GM23338 (cell line): ENCODE measurements at regions not wholly inside any gene's neighbourhood (a gene's known extent, or its start where the extent isn't known, plus 50 kb on each side); places are given as distances from the start of the nearest gene placed in this dataset.

ENCODE experiments used
- ATAC-seq: fragments of 200-7000 bp; cut with Tn5 transposase; 3 replicates; pipeline ENCODE4 v1.9.1; 2020
- DNase-seq: peaks from one replicate; pipeline ENCODE4 v3.0.0-alpha.2; 2015; ENCODE audit warnings: low spot score
- H2AFZ ChIP-seq: fragments of 200-600 bp; sonication (generic); 2 replicates; pipeline ENCODE4 v1.8.0; 2016; ENCODE audit warnings: antibody characterized with exemption, mild to moderate bottlenecking, moderate library complexity
- H3F3A ChIP-seq: fragments of 200-600 bp; sonication (generic); replicated peaks from 2 replicates; pipeline ENCODE4 v1.8.0; 2017; ENCODE audit warnings: antibody characterized with exemption, mixed run types, low read depth
- H3K27ac ChIP-seq: fragments of 200-600 bp; sonication (generic); 2 replicates; pipeline ENCODE4 v1.6.1; 2016; ENCODE audit warnings: low read depth
- H3K27me3 ChIP-seq: fragments of 200-600 bp; sonication (generic); 2 replicates; pipeline ENCODE4 v1.8.0; 2016; ENCODE audit warnings: mild to moderate bottlenecking, mixed run types, moderate library complexity; ENCODE audit not compliant: insufficient read depth
- H3K36me3 ChIP-seq: fragments of 200-600 bp; sonication (generic); 2 replicates; pipeline ENCODE4 v1.8.0; 2016; ENCODE audit warnings: mild to moderate bottlenecking; ENCODE audit not compliant: insufficient read depth
- H3K4me1 ChIP-seq: fragments of 200-600 bp; sonication (generic); 2 replicates; pipeline ENCODE4 v1.8.0; 2016; ENCODE audit warnings: mild to moderate bottlenecking, moderate library complexity; ENCODE audit not compliant: insufficient read depth
- H3K4me2 ChIP-seq: fragments of 200-600 bp; sonication (generic); 2 replicates; pipeline ENCODE4 v1.7.1; 2017; ENCODE audit warnings: mixed run types
- H3K4me3 ChIP-seq: fragments of 200-600 bp; sonication (generic); 2 replicates; pipeline ENCODE4 v1.6.1; 2016; ENCODE audit warnings: mixed run types
- H3K79me2 ChIP-seq: fragments of 200-600 bp; sonication (generic); replicated peaks from 2 replicates; pipeline ENCODE4 v1.8.0; 2017; ENCODE audit warnings: mild to moderate bottlenecking; ENCODE audit not compliant: insufficient read depth
- H3K9me2 ChIP-seq: fragments of 200-600 bp; sonication (generic); 2 replicates; pipeline ENCODE4 v1.8.0; 2017; ENCODE audit not compliant: insufficient read depth
- H4K20me1 ChIP-seq: fragments of 200-600 bp; sonication (generic); replicated peaks from 2 replicates; pipeline ENCODE4 v1.8.0; 2017; ENCODE audit warnings: mild to moderate bottlenecking; ENCODE audit not compliant: insufficient read depth
- H3K27ac Mint-ChIP-seq: 2 replicates; pipeline ENCODE4 v1.8.0; 2020; ENCODE audit warnings: inconsistent platforms, mild to moderate bottlenecking, moderate library complexity, mixed read lengths
- H3K27me3 Mint-ChIP-seq: 3 replicates; pipeline ENCODE4 v1.8.0; 2022; ENCODE audit warnings: low read depth, mild to moderate bottlenecking, moderate library complexity, mixed read lengths, inconsistent platforms; ENCODE audit not compliant: insufficient read depth, poor library complexity
- H3K36me3 Mint-ChIP-seq: 3 replicates; pipeline ENCODE4 v1.8.0; 2021; ENCODE audit warnings: low read depth, mild to moderate bottlenecking, inconsistent platforms, moderate library complexity, mixed read lengths
- H3K4me1 Mint-ChIP-seq: 3 replicates; pipeline ENCODE4 v1.8.0; 2020; ENCODE audit warnings: mild to moderate bottlenecking, inconsistent platforms, mixed read lengths
- H3K4me3 Mint-ChIP-seq: 3 replicates; pipeline ENCODE4 v1.8.0; 2021; ENCODE audit warnings: moderate library complexity, mild to moderate bottlenecking, inconsistent platforms, mixed read lengths
- H3K9me3 Mint-ChIP-seq: 3 replicates; pipeline ENCODE4 v1.8.0; 2020; ENCODE audit warnings: moderate library complexity, mild to moderate bottlenecking, inconsistent platforms, mixed read lengths
- CREB1 ChIP-seq: fragments of 250-450 bp; sonication (Bioruptor Pico); IDR thresholded peaks from 2 replicates; pipeline ENCODE4 v1.5.0; 2020; ENCODE audit warnings: low read depth, mild to moderate bottlenecking, moderate library complexity
- ETS1 ChIP-seq: IDR thresholded peaks from 2 replicates; pipeline ENCODE4 v1.6.1; 2016; ENCODE audit warnings: antibody characterized with exemption
- EZH2 ChIP-seq: fragments of 200-600 bp; sonication (generic); IDR thresholded peaks from one replicate; pipeline ENCODE4 v1.8.0; 2017; ENCODE audit warnings: antibody characterized with exemption, mild to moderate bottlenecking, low read depth; ENCODE audit not compliant: unreplicated experiment
- JUNB ChIP-seq: IDR thresholded peaks from one replicate; pipeline ENCODE4 v1.6.1; 2016; ENCODE audit warnings: antibody characterized with exemption; ENCODE audit not compliant: unreplicated experiment
- POLR2AphosphoS5 ChIP-seq: IDR thresholded peaks from 2 replicates; pipeline ENCODE4 v1.6.1; 2016; ENCODE audit warnings: antibody characterized with exemption, low read depth
- REST ChIP-seq: IDR thresholded peaks from one replicate; pipeline ENCODE4 v1.6.1; 2018; ENCODE audit warnings: antibody characterized with exemption; ENCODE audit not compliant: unreplicated experiment
- STAT1 ChIP-seq: IDR thresholded peaks from one replicate; pipeline ENCODE4 v1.6.1; 2016; ENCODE audit warnings: antibody characterized with exemption; ENCODE audit not compliant: unreplicated experiment
- ZNF114 ChIP-seq: fragments of 250-450 bp; sonication (Bioruptor Pico); IDR thresholded peaks from 2 replicates; pipeline ENCODE4 v1.5.0; 2020; ENCODE audit warnings: mild to moderate bottlenecking, moderate library complexity
- ZNF331 ChIP-seq: fragments of 250-450 bp; sonication (Bioruptor Pico); IDR thresholded peaks from 2 replicates; pipeline ENCODE4 v1.5.0; 2020; ENCODE audit warnings: low read depth, mild to moderate bottlenecking, moderate library complexity

- Histone ChIP-seq H3K79me2 (no peaks in the 10 kb centered on the region), H2AFZ (no peak overlapping the region), H3K4me2 (no peak overlapping the region), H3K4me1 (no peaks in the 10 kb centered on the region), H3K36me3 (no peaks in the 10 kb centered on the region), H3K27ac (no peak overlapping the region), H3F3A (no peaks in the 10 kb centered on the region), H3K9me2 (no peaks in the 10 kb centered on the region; the same call in 1 of the 2 replicates), H4K20me1 (no peaks in the 10 kb centered on the region), H3K27me3 (no peaks in the 10 kb centered on the region), H3K4me3 (no peak overlapping the region)
- ATAC-seq (no peak), DNase-seq (no peak)
- Mint-ChIP-seq H3K36me3 (peaks cover 37% of the 10 kb centered on the region), H3K27me3 (no peaks in the 10 kb centered on the region), H3K4me3 (no peak overlapping the region), H3K4me1 (no peaks in the 10 kb centered on the region), H3K27ac (no peak overlapping the region), H3K9me3 (peaks cover 44% of the 10 kb centered on the region)
- TF ChIP-seq POLR2AphosphoS5 (no peak), REST (no peak), ETS1 (no peak), STAT1 (no peak), ZNF114 (CRISPR knock-in tag) (no peak)
Observed at GRCh38 chr12:42750356-42750755, 160.8 kb upstream of the PRICKLE1 start.

GRCh38 chr12:42749239-42749638 lies 159.7 kb upstream of the PRICKLE1 start:
- Histone ChIP-seq H3K79me2 (no peaks in the 10 kb centered on the region), H3K27ac (no peak overlapping the region), H4K20me1 (no peaks in the 10 kb centered on the region), H3K9me2 (no peaks in the 10 kb centered on the region; the same call in 1 of the 2 replicates), H3K4me2 (no peak overlapping the region), H2AFZ (no peak overlapping the region), H3K36me3 (no peaks in the 10 kb centered on the region), H3K4me1 (no peaks in the 10 kb centered on the region), H3K4me3 (no peak overlapping the region), H3K27me3 (no peaks in the 10 kb centered on the region), H3F3A (no peaks in the 10 kb centered on the region)
- no peak for DNase-seq
- Mint-ChIP-seq H3K36me3 (peaks cover 38% of the 10 kb centered on the region; the same call in 2 of the 3 replicates), H3K4me3 (no peak overlapping the region), H3K4me1 (no peaks in the 10 kb centered on the region), H3K27ac (no peak overlapping the region), H3K9me3 (peaks cover 47% of the 10 kb centered on the region), H3K27me3 (no peaks in the 10 kb centered on the region)
- ATAC-seq: no peak
- TF ChIP-seq REST (no peak), EZH2 (no peak), JUNB (no peak), ZNF114 (CRISPR knock-in tag) (no peak), STAT1 (no peak), ZNF331 (CRISPR knock-in tag) (no peak), ETS1 (no peak), CREB1 (CRISPR knock-in tag) (no peak)
